Activated CD8-positive, alpha-beta T cell treated with anti-CD3 and anti-CD28 coated beads for 36 hours (primary cell): ENCODE measurements at regions not wholly inside any gene's neighbourhood (a gene's known extent, or its start where the extent isn't known, plus 50 kb on each side); places are given as distances from the start of the nearest gene placed in this dataset.

ENCODE experiments used
- ATAC-seq: fragments of 200-7000 bp; cut with Tn5 transposase; one replicate; pipeline ENCODE4 v1.10.0; 2021; ENCODE audit warnings: mild to moderate bottlenecking, moderate library complexity
- CTCF ChIA-PET: fragments of 350-600 bp; sonication (Branson Sonifier 250); formaldehyde crosslinking; loops from one replicate; lab custom pipeline; 2021; ENCODE audit warnings: antibody characterized with exemption; lab: Charles Lee
- POLR2A ChIA-PET: fragments of 350-600 bp; sonication (Branson Sonifier 250); formaldehyde crosslinking; loops from one replicate; lab custom pipeline; 2021; ENCODE audit warnings: antibody characterized with exemption; lab: Charles Lee
- DNase-seq: peaks from one replicate; pipeline ENCODE4 v3.0.0-alpha.2; 2020
- H3K27ac Mint-ChIP-seq: one replicate; pipeline ENCODE4 v1.8.0; 2021; ENCODE audit warnings: mild to moderate bottlenecking, mixed read lengths
- H3K27me3 Mint-ChIP-seq: one replicate; pipeline ENCODE4 v1.8.0; 2021; ENCODE audit warnings: mixed read lengths
- H3K36me3 Mint-ChIP-seq: one replicate; pipeline ENCODE4 v1.8.0; 2021; ENCODE audit warnings: low read depth, mixed read lengths
- H3K4me1 Mint-ChIP-seq: one replicate; pipeline ENCODE4 v1.8.0; 2021; ENCODE audit warnings: low read depth, mixed read lengths
- H3K4me3 Mint-ChIP-seq: one replicate; pipeline ENCODE4 v1.8.0; 2021; ENCODE audit warnings: mild to moderate bottlenecking, moderate library complexity, mixed read lengths
- H3K9me3 Mint-ChIP-seq: one replicate; pipeline ENCODE4 v1.8.0; 2021; ENCODE audit warnings: mixed read lengths
- intact Hi-C: fragments of 100-400 bp; cut with micrococcal nuclease; formaldehyde crosslinking; loops from one replicate; pipeline ENCODE4 v1.10.0; 2022
- TF ChIP-seq, protein P1 (sequence below): fragments of 200-600 bp; IDR thresholded peaks from one replicate; pipeline ENCODE4 v1.8.0; 2022; ENCODE audit warnings: antibody characterized with exemption, mild to moderate bottlenecking

DNA sequence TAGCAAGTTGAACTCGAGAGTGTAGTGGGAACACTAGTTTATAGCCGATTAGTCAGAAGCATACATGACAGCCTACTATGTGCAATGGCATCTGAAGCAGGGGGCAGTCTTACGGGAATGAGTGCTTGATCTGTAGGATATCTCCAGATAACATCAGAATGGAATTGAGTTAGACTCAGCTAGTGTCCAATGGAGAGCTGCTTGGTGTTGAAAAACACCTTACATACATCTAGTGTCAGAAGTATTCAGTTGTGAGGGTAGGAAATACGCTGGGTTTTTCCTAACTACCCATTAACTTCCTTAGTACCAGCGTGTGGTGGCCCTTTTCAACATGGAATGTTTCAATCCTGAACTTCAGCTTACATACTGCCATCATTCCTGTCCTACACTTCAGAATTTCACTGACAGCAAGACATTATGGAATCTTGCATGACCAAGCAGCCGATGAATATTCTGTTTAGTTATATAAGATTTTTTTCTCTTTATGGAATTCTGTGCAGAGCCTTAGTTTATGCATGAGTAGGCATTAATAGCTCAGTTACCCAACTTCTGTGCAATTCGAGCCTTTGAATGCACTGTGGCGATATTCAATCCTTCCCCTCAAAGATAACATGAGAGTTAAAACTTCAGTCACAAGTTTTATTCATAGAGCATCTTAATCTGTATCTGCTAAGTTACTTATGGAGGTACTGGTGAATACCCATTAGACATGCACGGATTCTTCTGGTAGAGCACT, 218.6 kb upstream of the MOCS1 start:
- Mint-ChIP-seq H3K27me3 (peaks cover 5% of the 10 kb centered on the region), H3K4me1 (no peaks in the 10 kb centered on the region), H3K9me3 (no peaks in the 10 kb centered on the region), H3K36me3 (no peaks in the 10 kb centered on the region), H3K27ac (no peak overlapping the region), H3K4me3 (no peak overlapping the region)
- DNase-seq (no peak), ATAC-seq (no peak)
- intact Hi-C loops: no loop called here
- TF ChIP-seq, protein P1, sequence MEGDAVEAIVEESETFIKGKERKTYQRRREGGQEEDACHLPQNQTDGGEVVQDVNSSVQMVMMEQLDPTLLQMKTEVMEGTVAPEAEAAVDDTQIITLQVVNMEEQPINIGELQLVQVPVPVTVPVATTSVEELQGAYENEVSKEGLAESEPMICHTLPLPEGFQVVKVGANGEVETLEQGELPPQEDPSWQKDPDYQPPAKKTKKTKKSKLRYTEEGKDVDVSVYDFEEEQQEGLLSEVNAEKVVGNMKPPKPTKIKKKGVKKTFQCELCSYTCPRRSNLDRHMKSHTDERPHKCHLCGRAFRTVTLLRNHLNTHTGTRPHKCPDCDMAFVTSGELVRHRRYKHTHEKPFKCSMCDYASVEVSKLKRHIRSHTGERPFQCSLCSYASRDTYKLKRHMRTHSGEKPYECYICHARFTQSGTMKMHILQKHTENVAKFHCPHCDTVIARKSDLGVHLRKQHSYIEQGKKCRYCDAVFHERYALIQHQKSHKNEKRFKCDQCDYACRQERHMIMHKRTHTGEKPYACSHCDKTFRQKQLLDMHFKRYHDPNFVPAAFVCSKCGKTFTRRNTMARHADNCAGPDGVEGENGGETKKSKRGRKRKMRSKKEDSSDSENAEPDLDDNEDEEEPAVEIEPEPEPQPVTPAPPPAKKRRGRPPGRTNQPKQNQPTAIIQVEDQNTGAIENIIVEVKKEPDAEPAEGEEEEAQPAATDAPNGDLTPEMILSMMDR: no peak
- POLR2A ChIA-PET: no interaction called here
- CTCF ChIA-PET: no interaction called here

DNA sequence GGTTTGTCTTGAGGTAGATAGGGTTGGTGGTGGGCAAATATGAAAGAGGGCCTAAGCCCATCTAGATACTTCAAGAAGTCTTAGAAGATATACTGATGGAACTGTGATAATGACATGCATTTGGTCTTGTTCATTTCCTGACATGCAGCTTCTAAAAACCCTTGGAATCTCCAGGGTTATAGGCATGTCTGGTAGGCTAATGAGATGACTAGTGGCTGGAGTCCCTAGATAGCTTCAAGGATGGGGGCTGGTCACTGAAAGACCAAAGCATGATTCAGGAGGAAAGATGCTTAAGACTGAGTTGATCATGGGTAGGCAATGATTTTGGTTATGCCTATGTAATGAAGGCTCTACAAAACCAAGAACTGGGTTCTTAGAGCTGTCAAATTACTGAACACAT, 217.9 kb upstream of the MOCS1 start:
- Mint-ChIP-seq H3K9me3 (no peaks in the 10 kb centered on the region), H3K27ac (no peak overlapping the region), H3K4me1 (no peaks in the 10 kb centered on the region), H3K4me3 (no peak overlapping the region), H3K36me3 (no peaks in the 10 kb centered on the region), H3K27me3 (peaks cover 5% of the 10 kb centered on the region)
- intact Hi-C loops: no loop called here
- ChIA-PET POLR2A (no interaction called here), CTCF (no interaction called here)
- TF ChIP-seq, protein P1: no peak
- no peak for ATAC-seq
- DNase-seq: no peak

DNA sequence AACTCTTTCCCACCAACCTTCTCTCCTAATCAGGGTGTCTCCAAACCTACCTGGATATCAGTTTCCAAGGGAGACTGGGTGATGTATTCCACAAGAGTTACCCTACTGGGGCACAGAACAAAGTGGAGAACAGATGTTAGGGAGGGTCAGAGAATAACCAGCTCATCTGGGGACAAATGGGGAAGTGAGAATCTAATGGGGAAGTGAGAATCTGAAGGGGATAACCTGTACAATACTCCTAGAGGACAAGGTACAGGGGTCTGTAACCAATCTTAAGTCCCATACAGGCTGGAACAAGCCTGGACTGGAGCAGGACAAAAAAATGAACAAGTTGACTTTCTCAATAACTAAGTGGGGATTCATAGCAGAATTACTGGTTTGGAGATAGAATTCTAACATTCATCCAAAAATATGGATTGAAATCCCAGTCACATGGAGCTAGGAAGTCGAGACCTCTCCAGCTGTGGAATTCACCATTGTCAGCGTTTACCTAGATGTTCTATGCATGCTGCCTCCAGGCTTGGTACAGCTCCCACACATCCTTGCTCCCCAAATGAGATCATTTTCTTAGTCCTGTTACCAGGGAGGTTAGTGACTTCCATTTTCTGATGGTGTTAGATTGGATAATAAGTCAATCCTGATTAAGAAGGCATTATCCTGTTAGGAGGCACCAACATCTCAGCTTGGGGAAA, 214.8 kb upstream of the MOCS1 start:
- Mint-ChIP-seq H3K27ac (no peak overlapping the region), H3K4me3 (no peak overlapping the region), H3K9me3 (no peaks in the 10 kb centered on the region), H3K27me3 (no peaks in the 10 kb centered on the region), H3K36me3 (no peaks in the 10 kb centered on the region), H3K4me1 (no peaks in the 10 kb centered on the region)
- ChIA-PET POLR2A (no interaction called here), CTCF (no interaction called here)
- no peak for ATAC-seq
- intact Hi-C loops: no loop called here
- TF ChIP-seq, protein P1: no peak
- no peak for DNase-seq

DNA sequence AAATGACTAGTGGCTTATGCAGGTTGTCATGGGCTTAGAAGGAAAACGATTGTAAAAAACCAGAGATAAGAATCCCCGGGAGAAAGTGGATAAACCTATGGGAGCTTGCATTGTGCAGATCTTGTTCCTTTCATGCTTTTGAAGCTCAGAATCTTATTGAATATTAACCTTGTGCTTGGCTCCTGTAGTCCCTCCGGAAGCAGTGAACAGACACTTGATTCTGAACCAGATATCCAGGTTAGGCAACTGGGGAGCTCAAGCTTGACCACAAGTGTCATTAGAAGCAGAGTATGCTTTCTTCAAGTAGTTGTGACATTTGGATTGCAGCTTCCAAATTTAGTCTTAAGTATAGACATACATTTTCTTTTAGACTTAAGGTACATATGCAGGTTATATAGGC, 212.6 kb upstream of the MOCS1 start:
- DNase-seq (no peak), ATAC-seq (no peak)
- Mint-ChIP-seq H3K4me1 (no peaks in the 10 kb centered on the region), H3K4me3 (no peak overlapping the region), H3K36me3 (no peaks in the 10 kb centered on the region), H3K27me3 (no peaks in the 10 kb centered on the region), H3K9me3 (no peaks in the 10 kb centered on the region), H3K27ac (no peak overlapping the region)
- POLR2A ChIA-PET: no interaction called here
- CTCF ChIA-PET: no interaction called here
- intact Hi-C loops: no loop called here
- TF ChIP-seq, protein P1: no peak

DNA sequence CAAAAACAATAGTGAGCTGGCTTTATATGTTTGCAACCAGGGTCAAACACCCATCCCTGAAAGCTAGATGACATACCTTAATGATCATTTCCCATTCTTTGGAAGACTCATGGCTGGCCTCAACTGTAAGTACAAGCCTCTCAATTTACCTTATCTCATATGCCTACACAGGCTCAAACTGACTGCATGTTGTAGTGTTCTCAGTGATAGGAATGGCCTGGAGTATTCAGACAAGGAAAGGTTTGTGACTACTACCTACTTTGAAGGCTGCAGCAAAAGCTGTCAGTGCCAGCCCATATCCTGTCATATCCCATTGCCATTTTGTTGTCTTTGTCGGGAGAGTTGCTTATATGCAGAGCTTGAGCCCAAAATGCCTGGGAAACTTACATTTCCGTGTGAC, 205.2 kb upstream of the MOCS1 start:
- CTCF ChIA-PET: no interaction called here
- ATAC-seq: no peak
- no peaks in the 10 kb centered on the region for H3K9me3 Mint-ChIP-seq
- intact Hi-C loops: no loop called here
- H3K4me3 Mint-ChIP-seq: no peak overlapping the region
- TF ChIP-seq, protein P1: no peak
- no peak for DNase-seq
- POLR2A ChIA-PET: no interaction called here
- H3K4me1 Mint-ChIP-seq: no peaks in the 10 kb centered on the region
- no peaks in the 10 kb centered on the region for H3K36me3 Mint-ChIP-seq
- peaks cover 3% of the 10 kb centered on the region for H3K27me3 Mint-ChIP-seq
- no peak overlapping the region for H3K27ac Mint-ChIP-seq
